Suprapubic skin (tissue), 4 donors: ENCODE measurements at regions not wholly inside any gene's neighbourhood (a gene's known extent, or its start where the extent isn't known, plus 50 kb on each side); places are given as distances from the start of the nearest gene placed in this dataset.
"Not testable (repeated sequence)": the region's sequence is repeated elsewhere in the genome, so short reads cannot be mapped to it uniquely, and the experiment has no call there.

ENCODE experiments used
- DNase-seq, 2 donors: peaks; one replicate each; pipeline ENCODE4 v3.0.0-alpha.2; 2019; ENCODE audit warnings: low spot score in 2 of 2
- H3K27ac ChIP-seq: fragments of 200-600 bp; sonication (generic); one replicate; pipeline ENCODE4 v1.5.1; 2019
- H3K27me3 ChIP-seq: fragments of 200-600 bp; sonication (generic); one replicate; pipeline ENCODE4 v1.5.1; 2019
- H3K36me3 ChIP-seq: fragments of 200-600 bp; sonication (generic); one replicate; pipeline ENCODE4 v1.5.1; 2019
- H3K4me1 ChIP-seq: fragments of 200-600 bp; sonication (generic); one replicate; pipeline ENCODE4 v1.5.1; 2019
- H3K4me3 ChIP-seq: fragments of 200-600 bp; sonication (generic); one replicate; pipeline ENCODE4 v1.5.1; 2019; ENCODE audit warnings: mild to moderate bottlenecking
- H3K9me3 ChIP-seq: fragments of 200-600 bp; sonication (generic); one replicate; pipeline ENCODE4 v1.5.1; 2019
- CTCF ChIP-seq, 2 donors: fragments of 200-600 bp in 1 of 2; fragments of 450-650 bp in 1 of 2; sonication (generic) in 1 of 2; IDR thresholded peaks; one replicate each; pipeline ENCODE4 v1.5.1; 2016 to 2019; ENCODE audit warnings: antibody characterized with exemption in 2 of 2, mild to moderate bottlenecking in 1 of 2, moderate library complexity in 1 of 2
- EP300 ChIP-seq: sonication (generic); formaldehyde crosslinking; IDR thresholded peaks from one replicate; pipeline ENCODE4 v1.6.1; 2017; ENCODE audit warnings: antibody characterized with exemption
- POLR2A ChIP-seq, 2 donors: fragments of 450-650 bp; IDR thresholded peaks; one replicate each; pipeline ENCODE4 v1.6.1; 2017; ENCODE audit warnings: antibody characterized with exemption in 2 of 2, mild to moderate bottlenecking in 2 of 2, moderate library complexity in 2 of 2
- POLR2AphosphoS5 ChIP-seq, 3 donors: sonication (generic); formaldehyde crosslinking; IDR thresholded peaks; one replicate each; pipeline ENCODE4 v1.6.1; 2017; ENCODE audit warnings: antibody characterized with exemption in 3 of 3
- whole genome bisulfite sequencing: methylation state at CpG from one replicate; pipeline ENCODE4 v1.1.5; 2018; 5-methylcytosine and 5-hydroxymethylcytosine counted together

- DNase-seq, result no peak
- 88% methylated on average over 2 of the region's 2 CpGs for WGBS
- Histone ChIP-seq H3K27ac (no peak overlapping the region), H3K4me3 (no peak overlapping the region), H3K36me3 (no peaks in the 10 kb centered on the region), H3K27me3 (no peaks in the 10 kb centered on the region), H3K9me3 (no peaks in the 10 kb centered on the region), H3K4me1 (no peaks in the 10 kb centered on the region)
- TF ChIP-seq CTCF (IDR thresholded peaks at IDR 0.05), result no peak
- TF ChIP-seq POLR2A (IDR thresholded peaks at IDR 0.05), result no peak
- TF ChIP-seq POLR2AphosphoS5 (IDR thresholded peaks at IDR 0.05), result no peak
- no peak for TF ChIP-seq EP300
Measured at GRCh38 chr9:74083681-74084433, 413.3 kb upstream of the RORB start.

- not testable (repeated sequence) for DNase-seq, H3K4me1 ChIP-seq, H3K27ac ChIP-seq, H3K27me3 ChIP-seq, H3K9me3 ChIP-seq, H3K36me3 ChIP-seq, H3K4me3 ChIP-seq
- WGBS, result 75% methylated on average over 8 of the region's 8 CpGs
Measured at GRCh38 chr9:74085384-74086037, 411.6 kb upstream of the RORB start.

GRCh38 chr9:74090921-74091320 is 406.2 kb upstream of the RORB start:
- not testable (repeated sequence) for DNase-seq, H3K9me3 ChIP-seq, H3K4me1 ChIP-seq, H3K4me3 ChIP-seq, H3K36me3 ChIP-seq, H3K27ac ChIP-seq, H3K27me3 ChIP-seq
- WGBS, result 83% methylated on average over 3 of the region's 3 CpGs

- no peak for DNase-seq
- no peak overlapping the region for H3K4me3 ChIP-seq
- no peaks in the 10 kb centered on the region for H3K36me3 ChIP-seq
- no peak overlapping the region for H3K27ac ChIP-seq
- no peaks in the 10 kb centered on the region for H3K9me3 ChIP-seq
- 84% methylated on average over 1 of the region's 1 CpG for WGBS
- no peaks in the 10 kb centered on the region for H3K4me1 ChIP-seq
- no peaks in the 10 kb centered on the region for H3K27me3 ChIP-seq
- no peak for TF ChIP-seq POLR2AphosphoS5 (IDR thresholded peaks at IDR 0.05)
- no peak for TF ChIP-seq CTCF (IDR thresholded peaks at IDR 0.05)
- TF ChIP-seq POLR2A (IDR thresholded peaks at IDR 0.05), result no peak
- no peak for TF ChIP-seq EP300
Measured at GRCh38 chr9:74092491-74092834, 404.7 kb upstream of the RORB start.

- H3K27me3 ChIP-seq, H3K4me1 ChIP-seq, H3K4me3 ChIP-seq, H3K36me3 ChIP-seq, DNase-seq, H3K9me3 ChIP-seq, H3K27ac ChIP-seq: not testable (repeated sequence)
- WGBS, result 90% methylated on average over 1 of the region's 1 CpG
Measured at GRCh38 chr9:74094037-74094436, 403.1 kb upstream of the RORB start.

GRCh38 chr9:74094766-74095165 is 402.4 kb upstream of the RORB start:
- H3K27me3 ChIP-seq, result no peaks in the 10 kb centered on the region
- H3K4me3 ChIP-seq, result no peak overlapping the region
- no peak overlapping the region for H3K27ac ChIP-seq
- no peak for DNase-seq
- no peaks in the 10 kb centered on the region for H3K9me3 ChIP-seq
- no peaks in the 10 kb centered on the region for H3K4me1 ChIP-seq
- no peaks in the 10 kb centered on the region for H3K36me3 ChIP-seq
- 93% methylated on average over 1 of the region's 1 CpG for WGBS
- TF ChIP-seq EP300 (no peak), CTCF (IDR thresholded peaks at IDR 0.05) (no peak), POLR2A (IDR thresholded peaks at IDR 0.05) (no peak), POLR2AphosphoS5 (IDR thresholded peaks at IDR 0.05) (no peak)

- Histone ChIP-seq H3K27me3 (no peaks in the 10 kb centered on the region), H3K4me3 (no peak overlapping the region), H3K4me1 (no peaks in the 10 kb centered on the region), H3K27ac (no peak overlapping the region), H3K9me3 (no peaks in the 10 kb centered on the region), H3K36me3 (no peaks in the 10 kb centered on the region)
- no peak for DNase-seq
- WGBS, result 100% methylated on average over 2 of the region's 2 CpGs
- no peak for TF ChIP-seq POLR2A (IDR thresholded peaks at IDR 0.05)
- no peak for TF ChIP-seq CTCF (IDR thresholded peaks at IDR 0.05)
- TF ChIP-seq EP300, result no peak
- TF ChIP-seq POLR2AphosphoS5 (IDR thresholded peaks at IDR 0.05), result no peak
Measured at GRCh38 chr9:74095925-74096324, 401.2 kb upstream of the RORB start.
